GM06990 (cell line): ENCODE measurements at regions not wholly inside any gene's neighbourhood (a gene's known extent, or its start where the extent isn't known, plus 50 kb on each side); places are given as distances from the start of the nearest gene placed in this dataset.

Experiments
- DNase-seq: peaks from one replicate; pipeline ENCODE4 v3.0.0-alpha.2; 2011; ENCODE audit not compliant: insufficient read length; ENCODE audit errors: extremely low read depth
- H3K27me3 ChIP-seq: replicated peaks from 2 replicates; pipeline ENCODE4 v1.6.0; 2011; ENCODE audit warnings: low read length; ENCODE audit not compliant: control insufficient read depth, insufficient read depth
- H3K36me3 ChIP-seq: 2 replicates; pipeline ENCODE4 v1.5.1; 2011; ENCODE audit warnings: low read length; ENCODE audit not compliant: control insufficient read depth, insufficient read depth
- H3K4me3 ChIP-seq: replicated peaks from 2 replicates; pipeline ENCODE4 v1.5.1; 2011; ENCODE audit warnings: low read depth, mild to moderate bottlenecking, control low read depth, low read length
- CTCF ChIP-seq: IDR thresholded peaks from 2 replicates; pipeline ENCODE4 v1.5.1; 2011; ENCODE audit warnings: low read length, control low read depth, mild to moderate bottlenecking, inconsistent platforms; ENCODE audit not compliant: insufficient read depth, poor library complexity, severe bottlenecking

- DNase-seq: no peak
- no peaks in the 10 kb centered on the region for H3K36me3 ChIP-seq
- H3K27me3 ChIP-seq: no peaks in the 10 kb centered on the region
- no peak overlapping the region for H3K4me3 ChIP-seq
- TF ChIP-seq CTCF: no peak
Observed at GRCh38 chr1:233487408-233487807, 126.5 kb upstream of the KCNK1 start.

- Histone ChIP-seq H3K27me3 (no peaks in the 10 kb centered on the region), H3K36me3 (no peaks in the 10 kb centered on the region), H3K4me3 (no peak overlapping the region)
- TF ChIP-seq CTCF: no peak
- DNase-seq: no peak
Observed at GRCh38 chr1:233489411-233489810, 124.5 kb upstream of the KCNK1 start.

- Histone ChIP-seq H3K36me3 (no peaks in the 10 kb centered on the region), H3K4me3 (no peak overlapping the region), H3K27me3 (no peaks in the 10 kb centered on the region)
- DNase-seq: no peak
- no peak for TF ChIP-seq CTCF
Observed at GRCh38 chr1:233490488-233490887, 123.4 kb upstream of the KCNK1 start.

GRCh38 chr1:233491953-233492620, 121.8 kb upstream of the KCNK1 start:
- Histone ChIP-seq H3K4me3 (no peak overlapping the region), H3K36me3 (no peaks in the 10 kb centered on the region), H3K27me3 (no peaks in the 10 kb centered on the region)
- DNase-seq: no peak
- TF ChIP-seq CTCF: no peak

- TF ChIP-seq CTCF: no peak
- H3K4me3 ChIP-seq: no peak overlapping the region
- no peaks in the 10 kb centered on the region for H3K36me3 ChIP-seq
- H3K27me3 ChIP-seq: no peaks in the 10 kb centered on the region
- DNase-seq: no peak
Observed at GRCh38 chr1:233496993-233497392, 116.9 kb upstream of the KCNK1 start.

- no peak for DNase-seq
- Histone ChIP-seq H3K27me3 (no peaks in the 10 kb centered on the region), H3K4me3 (no peak overlapping the region), H3K36me3 (no peaks in the 10 kb centered on the region)
- no peak for TF ChIP-seq CTCF
Observed at GRCh38 chr1:233497679-233498078, 116.2 kb upstream of the KCNK1 start.
